ENCODE measurements at regions not wholly inside any gene's neighbourhood (a gene's known extent, or its start where the extent isn't known, plus 50 kb on each side); places are given as distances from the start of the nearest gene placed in this dataset.

DNA sequence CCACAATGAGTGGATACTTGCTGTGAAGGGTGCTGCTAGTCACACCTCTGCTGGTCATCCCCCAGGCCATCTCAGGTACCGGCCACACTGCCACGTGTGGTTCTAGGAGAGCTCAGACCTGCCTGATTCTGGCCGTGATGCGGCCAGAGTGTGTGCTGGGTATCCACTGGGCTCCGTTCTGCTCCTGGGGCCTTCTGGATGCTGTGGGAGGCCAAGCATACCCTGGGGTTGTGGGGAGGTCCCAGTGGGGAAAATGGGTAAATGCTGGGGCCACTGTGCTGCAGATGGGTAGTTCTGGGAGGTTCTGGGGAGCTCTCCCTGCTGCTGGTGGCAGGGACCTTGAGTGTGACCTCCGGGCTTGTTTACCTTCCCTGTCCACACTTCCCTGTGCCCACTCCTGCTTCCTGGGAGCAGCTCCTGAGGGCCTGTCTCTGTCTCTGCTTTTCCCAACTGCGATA, 318.4 kb downstream of the GLRX3 start:
- 84 to 98% methylated on average over 5 to 7 of the region's 7 CpGs for WGBS, 2 donors
- Histone ChIP-seq H3K4me3 (no peak overlapping the region), H3K36me3 (no peaks in the 10 kb centered on the region), H3K9me3 (no peaks in the 10 kb centered on the region), H3K27me3 (no peaks in the 10 kb centered on the region), H3K4me1 (no peaks in the 10 kb centered on the region), H3K27ac (no peak overlapping the region)
- TF ChIP-seq EP300 (IDR thresholded peaks at IDR 0.05): no peak
- TF ChIP-seq, protein P1, sequence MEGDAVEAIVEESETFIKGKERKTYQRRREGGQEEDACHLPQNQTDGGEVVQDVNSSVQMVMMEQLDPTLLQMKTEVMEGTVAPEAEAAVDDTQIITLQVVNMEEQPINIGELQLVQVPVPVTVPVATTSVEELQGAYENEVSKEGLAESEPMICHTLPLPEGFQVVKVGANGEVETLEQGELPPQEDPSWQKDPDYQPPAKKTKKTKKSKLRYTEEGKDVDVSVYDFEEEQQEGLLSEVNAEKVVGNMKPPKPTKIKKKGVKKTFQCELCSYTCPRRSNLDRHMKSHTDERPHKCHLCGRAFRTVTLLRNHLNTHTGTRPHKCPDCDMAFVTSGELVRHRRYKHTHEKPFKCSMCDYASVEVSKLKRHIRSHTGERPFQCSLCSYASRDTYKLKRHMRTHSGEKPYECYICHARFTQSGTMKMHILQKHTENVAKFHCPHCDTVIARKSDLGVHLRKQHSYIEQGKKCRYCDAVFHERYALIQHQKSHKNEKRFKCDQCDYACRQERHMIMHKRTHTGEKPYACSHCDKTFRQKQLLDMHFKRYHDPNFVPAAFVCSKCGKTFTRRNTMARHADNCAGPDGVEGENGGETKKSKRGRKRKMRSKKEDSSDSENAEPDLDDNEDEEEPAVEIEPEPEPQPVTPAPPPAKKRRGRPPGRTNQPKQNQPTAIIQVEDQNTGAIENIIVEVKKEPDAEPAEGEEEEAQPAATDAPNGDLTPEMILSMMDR (IDR thresholded peaks at IDR 0.05): no peak
- TF ChIP-seq POLR2A (IDR thresholded peaks at IDR 0.05): no peak
- TF ChIP-seq POLR2AphosphoS5 (IDR thresholded peaks at IDR 0.05): no peak
- ATAC-seq (ENCODE audit: low FRiP score in 2 of 2) (no peak), DNase-seq (no peak)

DNA sequence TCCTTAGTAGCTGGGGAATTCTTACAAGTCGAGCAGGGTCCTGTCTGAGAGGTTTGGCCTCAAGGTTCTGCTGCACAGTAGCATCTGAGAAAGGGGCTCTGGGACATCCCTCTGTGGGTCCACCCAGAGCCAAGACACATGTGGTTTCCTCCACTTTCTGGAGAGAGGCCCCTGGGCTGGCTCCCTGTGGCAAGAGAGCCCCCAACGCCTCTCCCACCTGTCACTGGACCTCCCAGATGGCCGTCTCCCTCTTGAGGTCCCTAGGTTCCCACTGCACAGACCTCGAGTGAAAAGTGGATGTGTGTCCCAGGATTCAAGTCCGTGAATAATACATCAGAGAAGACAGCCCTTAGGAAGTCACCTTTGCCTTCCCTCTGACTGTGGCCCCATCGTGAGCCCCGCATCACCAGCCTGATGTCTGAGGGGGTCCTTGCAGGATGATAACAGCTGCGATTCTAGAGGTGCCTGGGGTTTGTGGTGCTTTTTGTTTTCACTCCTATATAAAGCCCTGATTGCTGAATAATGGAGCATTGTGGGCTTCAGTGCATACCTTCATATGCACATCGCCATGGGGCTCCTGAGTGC, 319.0 kb downstream of the GLRX3 start:
- ATAC-seq (ENCODE audit: low FRiP score in 2 of 2) (no peak), DNase-seq (no peak)
- Histone ChIP-seq H3K36me3 (no peaks in the 10 kb centered on the region), H3K4me1 (no peaks in the 10 kb centered on the region), H3K27ac (no peak overlapping the region), H3K4me3 (no peak overlapping the region), H3K9me3 (no peaks in the 10 kb centered on the region), H3K27me3 (no peaks in the 10 kb centered on the region)
- 82 to 84% methylated on average over 7 to 9 of the region's 9 CpGs for WGBS, 2 donors
- TF ChIP-seq POLR2A (IDR thresholded peaks at IDR 0.05): no peak
- TF ChIP-seq POLR2AphosphoS5 (IDR thresholded peaks at IDR 0.05): no peak
- no peak for TF ChIP-seq EP300 (IDR thresholded peaks at IDR 0.05)
- TF ChIP-seq, protein P1 (IDR thresholded peaks at IDR 0.05): no peak

DNA sequence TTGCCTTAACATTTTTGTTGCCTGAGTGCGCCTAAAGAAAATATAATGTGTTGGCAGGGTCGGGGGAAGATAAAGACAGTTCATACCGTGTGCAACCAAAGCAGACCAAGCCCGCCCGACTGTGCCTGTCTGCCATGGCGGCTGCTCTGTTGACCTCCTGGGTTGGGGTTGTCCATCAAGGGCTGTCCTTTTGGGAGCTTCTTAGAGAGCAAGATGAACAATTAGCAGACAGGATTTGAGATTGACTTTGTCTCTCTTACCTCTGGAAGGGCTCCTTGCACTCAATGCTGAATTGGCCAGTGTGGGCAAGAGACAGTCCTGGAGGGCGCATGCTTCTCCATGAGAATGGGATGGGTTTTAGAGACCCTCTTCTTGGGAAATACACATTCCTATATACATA, 319.6 kb downstream of the GLRX3 start:
- no peak for TF ChIP-seq EP300 (IDR thresholded peaks at IDR 0.05)
- TF ChIP-seq POLR2AphosphoS5 (IDR thresholded peaks at IDR 0.05): no peak
- TF ChIP-seq, protein P1 (IDR thresholded peaks at IDR 0.05): no peak
- no peak for TF ChIP-seq POLR2A (IDR thresholded peaks at IDR 0.05)
- H3K4me1 ChIP-seq: no peaks in the 10 kb centered on the region
- no peaks in the 10 kb centered on the region for H3K36me3 ChIP-seq
- DNase-seq: no peak
- no peak for ATAC-seq (ENCODE audit: low FRiP score in 2 of 2)
- 82 to 88% methylated on average over 7 of the region's 7 CpGs for WGBS, 2 donors
- H3K27me3 ChIP-seq: no peaks in the 10 kb centered on the region
- no peak overlapping the region for H3K27ac ChIP-seq
- no peak overlapping the region for H3K4me3 ChIP-seq
- H3K9me3 ChIP-seq: no peaks in the 10 kb centered on the region

DNA sequence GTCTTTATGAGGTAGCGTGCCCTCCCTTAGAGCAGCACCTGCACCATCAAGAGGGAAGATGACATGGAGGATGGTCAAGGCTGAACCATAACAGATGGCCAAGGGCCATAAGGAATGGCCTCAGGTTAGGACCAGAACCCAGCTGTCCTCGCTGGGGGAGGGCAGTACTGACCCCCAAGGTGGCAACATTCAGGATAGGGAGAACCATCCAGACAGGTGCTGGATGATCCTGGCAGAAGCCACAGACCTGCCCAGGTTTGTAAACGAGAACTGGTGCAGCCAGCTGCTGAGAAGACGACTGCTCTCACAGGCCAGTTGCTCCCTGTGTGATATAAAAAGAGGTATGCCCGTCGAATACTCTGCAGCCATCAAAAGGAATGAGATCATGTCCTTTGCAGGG, 320.4 kb downstream of the GLRX3 start:
- no peak overlapping the region for H3K4me3 ChIP-seq
- no peaks in the 10 kb centered on the region for H3K4me1 ChIP-seq
- no peaks in the 10 kb centered on the region for H3K27me3 ChIP-seq
- no peaks in the 10 kb centered on the region for H3K9me3 ChIP-seq
- no peaks in the 10 kb centered on the region for H3K36me3 ChIP-seq
- no peak overlapping the region for H3K27ac ChIP-seq
- WGBS, 2 donors: 78 to 82% methylated on average over 6 of the region's 6 CpGs
- DNase-seq: no peak
- ATAC-seq (ENCODE audit: low FRiP score in 2 of 2): no peak
- TF ChIP-seq EP300 (IDR thresholded peaks at IDR 0.05) (no peak), POLR2A (IDR thresholded peaks at IDR 0.05) (no peak)

DNA sequence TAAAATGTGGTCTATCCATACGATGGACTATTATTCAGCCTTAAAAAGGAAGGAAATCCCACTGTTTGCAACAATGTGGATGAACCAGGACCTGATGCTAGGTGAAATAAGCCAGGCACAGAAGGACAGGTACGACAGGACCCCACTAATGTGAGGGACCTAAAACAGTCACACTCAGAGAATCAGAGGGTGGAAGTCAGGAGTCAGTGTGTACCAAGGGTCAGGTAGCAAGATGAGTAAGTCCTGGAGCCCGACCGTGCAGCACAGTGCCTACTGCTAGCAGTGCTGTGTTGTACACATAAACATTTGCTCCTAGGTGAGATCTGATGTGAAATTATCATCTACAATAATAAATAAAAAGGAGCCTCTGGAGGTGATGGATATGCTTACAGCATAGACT, 322.3 kb downstream of the GLRX3 start:
- Histone ChIP-seq H3K4me3 (no peak overlapping the region), H3K36me3 (no peaks in the 10 kb centered on the region), H3K27ac (no peak overlapping the region), H3K9me3 (no peaks in the 10 kb centered on the region), H3K4me1 (no peaks in the 10 kb centered on the region), H3K27me3 (no peaks in the 10 kb centered on the region)
- 52 to 89% methylated on average over 4 of the region's 4 CpGs for WGBS, 2 donors
- DNase-seq (no peak), ATAC-seq (ENCODE audit: low FRiP score in 2 of 2) (no peak)
- TF ChIP-seq POLR2AphosphoS5 (IDR thresholded peaks at IDR 0.05) (no peak), EP300 (IDR thresholded peaks at IDR 0.05) (no peak)

DNA sequence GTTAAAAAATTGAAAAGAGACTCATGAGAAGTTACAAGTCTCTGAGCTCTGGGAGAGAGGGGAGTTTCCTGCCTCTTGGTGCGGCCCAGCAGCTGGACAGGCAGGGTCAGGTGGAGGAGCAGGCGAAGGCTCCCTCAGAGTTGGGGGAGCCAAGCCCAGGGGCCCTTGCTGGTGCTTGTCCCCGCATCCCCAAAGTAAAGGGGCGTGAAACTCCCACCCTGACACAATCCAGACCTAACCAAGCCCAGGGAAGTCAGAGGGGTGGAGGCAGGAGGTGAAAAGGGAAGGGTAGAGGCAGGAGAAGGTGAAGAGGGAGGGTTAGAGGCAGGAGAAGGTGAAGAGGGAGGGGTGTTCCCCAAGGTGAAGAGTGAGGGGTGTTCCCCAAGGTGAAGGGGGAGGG, 322.8 kb downstream of the GLRX3 start:
- H3K4me1 ChIP-seq: no peaks in the 10 kb centered on the region
- no peak overlapping the region for H3K27ac ChIP-seq
- H3K9me3 ChIP-seq: no peaks in the 10 kb centered on the region

More for the DNA sequence above, 322.8 kb downstream of the GLRX3 start:
- Histone ChIP-seq H3K36me3 (no peaks in the 10 kb centered on the region), H3K27me3 (no peaks in the 10 kb centered on the region), H3K4me3 (no peak overlapping the region)
- WGBS, 2 donors: 74 to 78% methylated on average over 4 of the region's 4 CpGs
- ATAC-seq (ENCODE audit: low FRiP score in 2 of 2): no peak
- DNase-seq: no peak
- TF ChIP-seq POLR2AphosphoS5 (IDR thresholded peaks at IDR 0.05): no peak
- TF ChIP-seq, protein P1 (IDR thresholded peaks at IDR 0.05): no peak
- TF ChIP-seq POLR2A (IDR thresholded peaks at IDR 0.05): no peak
- TF ChIP-seq EP300 (IDR thresholded peaks at IDR 0.05): no peak
